ENCODE measurements at regions not wholly inside any gene's neighbourhood (a gene's known extent, or its start where the extent isn't known, plus 50 kb on each side); places are given as distances from the start of the nearest gene placed in this dataset.

DNA sequence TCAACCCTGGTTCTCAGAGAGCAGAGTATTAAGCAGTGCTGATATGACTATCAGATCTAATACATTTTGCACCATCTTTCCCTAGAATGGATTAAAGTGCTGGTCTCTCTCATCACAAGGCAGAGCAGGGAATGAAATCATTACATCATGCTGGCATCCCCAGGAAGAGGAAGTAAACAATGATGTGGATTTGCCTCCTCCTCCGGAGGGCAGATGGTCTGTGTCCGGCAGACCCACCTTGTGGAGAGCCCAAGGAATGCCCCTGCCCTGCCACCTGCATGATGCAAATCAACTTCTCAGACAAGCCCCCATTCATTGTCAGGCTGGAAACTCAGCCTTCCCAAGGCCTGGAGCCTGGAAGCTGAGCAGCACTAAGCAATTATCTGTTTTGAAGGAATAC is 1149.1 kb downstream of the VRK1 start:
- TF ChIP-seq, protein P1, sequence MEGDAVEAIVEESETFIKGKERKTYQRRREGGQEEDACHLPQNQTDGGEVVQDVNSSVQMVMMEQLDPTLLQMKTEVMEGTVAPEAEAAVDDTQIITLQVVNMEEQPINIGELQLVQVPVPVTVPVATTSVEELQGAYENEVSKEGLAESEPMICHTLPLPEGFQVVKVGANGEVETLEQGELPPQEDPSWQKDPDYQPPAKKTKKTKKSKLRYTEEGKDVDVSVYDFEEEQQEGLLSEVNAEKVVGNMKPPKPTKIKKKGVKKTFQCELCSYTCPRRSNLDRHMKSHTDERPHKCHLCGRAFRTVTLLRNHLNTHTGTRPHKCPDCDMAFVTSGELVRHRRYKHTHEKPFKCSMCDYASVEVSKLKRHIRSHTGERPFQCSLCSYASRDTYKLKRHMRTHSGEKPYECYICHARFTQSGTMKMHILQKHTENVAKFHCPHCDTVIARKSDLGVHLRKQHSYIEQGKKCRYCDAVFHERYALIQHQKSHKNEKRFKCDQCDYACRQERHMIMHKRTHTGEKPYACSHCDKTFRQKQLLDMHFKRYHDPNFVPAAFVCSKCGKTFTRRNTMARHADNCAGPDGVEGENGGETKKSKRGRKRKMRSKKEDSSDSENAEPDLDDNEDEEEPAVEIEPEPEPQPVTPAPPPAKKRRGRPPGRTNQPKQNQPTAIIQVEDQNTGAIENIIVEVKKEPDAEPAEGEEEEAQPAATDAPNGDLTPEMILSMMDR (IDR thresholded peaks at IDR 0.05), result no peak
- TF ChIP-seq ZFX (IDR thresholded peaks at IDR 0.05; ENCODE audit: borderline replicate concordance), result no peak
